ENCODE measurements at regions not wholly inside any gene's neighbourhood (a gene's known extent, or its start where the extent isn't known, plus 50 kb on each side); places are given as distances from the start of the nearest gene placed in this dataset.

DNA sequence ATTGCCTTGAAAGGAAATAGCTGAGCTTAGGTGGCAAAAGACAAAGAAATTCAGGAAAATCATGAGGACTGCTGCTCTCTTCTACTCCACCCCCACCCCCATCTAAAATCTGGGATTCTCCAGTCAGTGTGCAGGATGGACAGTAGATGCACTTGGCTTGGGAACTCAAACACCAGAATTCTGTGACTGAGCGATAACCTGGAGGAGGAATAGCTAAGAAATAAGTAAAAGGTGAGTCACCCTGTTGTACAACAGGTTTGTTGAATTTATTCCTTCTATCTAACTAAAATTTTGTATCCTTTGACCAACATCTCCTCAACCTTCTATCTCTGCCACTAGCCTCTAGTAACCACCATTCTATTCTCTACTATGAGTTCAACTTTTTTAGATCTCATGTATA lies 1029.9 kb upstream of the ACVR2A start:
- H3K4me3 ChIP-seq (ENCODE audit: low read length): no peak overlapping the region
- no peak for DNase-seq (ENCODE audit: low read depth)
- TF ChIP-seq, protein P1, sequence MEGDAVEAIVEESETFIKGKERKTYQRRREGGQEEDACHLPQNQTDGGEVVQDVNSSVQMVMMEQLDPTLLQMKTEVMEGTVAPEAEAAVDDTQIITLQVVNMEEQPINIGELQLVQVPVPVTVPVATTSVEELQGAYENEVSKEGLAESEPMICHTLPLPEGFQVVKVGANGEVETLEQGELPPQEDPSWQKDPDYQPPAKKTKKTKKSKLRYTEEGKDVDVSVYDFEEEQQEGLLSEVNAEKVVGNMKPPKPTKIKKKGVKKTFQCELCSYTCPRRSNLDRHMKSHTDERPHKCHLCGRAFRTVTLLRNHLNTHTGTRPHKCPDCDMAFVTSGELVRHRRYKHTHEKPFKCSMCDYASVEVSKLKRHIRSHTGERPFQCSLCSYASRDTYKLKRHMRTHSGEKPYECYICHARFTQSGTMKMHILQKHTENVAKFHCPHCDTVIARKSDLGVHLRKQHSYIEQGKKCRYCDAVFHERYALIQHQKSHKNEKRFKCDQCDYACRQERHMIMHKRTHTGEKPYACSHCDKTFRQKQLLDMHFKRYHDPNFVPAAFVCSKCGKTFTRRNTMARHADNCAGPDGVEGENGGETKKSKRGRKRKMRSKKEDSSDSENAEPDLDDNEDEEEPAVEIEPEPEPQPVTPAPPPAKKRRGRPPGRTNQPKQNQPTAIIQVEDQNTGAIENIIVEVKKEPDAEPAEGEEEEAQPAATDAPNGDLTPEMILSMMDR (conservative IDR thresholded peaks at IDR 0.05; ENCODE audit: low read length): no peak

DNA sequence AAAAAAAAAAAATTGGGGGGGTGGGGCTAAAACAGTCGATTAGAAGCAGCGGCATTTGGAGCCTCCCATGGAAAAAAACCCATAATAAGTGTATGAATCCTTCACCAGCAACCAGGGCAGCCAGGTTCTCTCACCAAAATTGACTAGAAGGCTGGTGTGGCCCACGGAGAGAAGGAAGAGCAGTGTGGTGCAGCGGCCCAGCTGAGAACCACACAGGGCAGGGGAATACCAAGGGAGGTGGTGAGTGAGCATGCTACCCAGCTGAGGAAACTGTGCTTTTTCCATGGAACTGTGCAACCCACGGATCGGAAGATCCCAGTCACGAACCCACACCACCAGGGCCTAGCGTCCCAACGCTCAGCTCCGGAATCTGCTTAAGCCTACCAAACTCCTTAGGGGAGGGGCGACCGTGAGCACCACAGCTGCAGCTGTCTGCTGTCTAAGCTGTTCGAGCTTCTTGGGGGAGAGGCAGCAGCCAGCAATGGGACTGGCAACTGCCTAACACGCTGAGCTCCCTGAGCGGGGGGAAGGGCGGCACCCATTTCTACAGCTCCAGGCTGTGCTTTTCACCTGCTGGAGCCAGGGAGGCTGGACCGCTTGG lies 1037.2 kb upstream of the ACVR2A start:
- H3K4me3 ChIP-seq (ENCODE audit: low read length): no peak overlapping the region
- DNase-seq (ENCODE audit: low read depth): no peak
- TF ChIP-seq, protein P1 (conservative IDR thresholded peaks at IDR 0.05; ENCODE audit: low read length): no peak

DNA sequence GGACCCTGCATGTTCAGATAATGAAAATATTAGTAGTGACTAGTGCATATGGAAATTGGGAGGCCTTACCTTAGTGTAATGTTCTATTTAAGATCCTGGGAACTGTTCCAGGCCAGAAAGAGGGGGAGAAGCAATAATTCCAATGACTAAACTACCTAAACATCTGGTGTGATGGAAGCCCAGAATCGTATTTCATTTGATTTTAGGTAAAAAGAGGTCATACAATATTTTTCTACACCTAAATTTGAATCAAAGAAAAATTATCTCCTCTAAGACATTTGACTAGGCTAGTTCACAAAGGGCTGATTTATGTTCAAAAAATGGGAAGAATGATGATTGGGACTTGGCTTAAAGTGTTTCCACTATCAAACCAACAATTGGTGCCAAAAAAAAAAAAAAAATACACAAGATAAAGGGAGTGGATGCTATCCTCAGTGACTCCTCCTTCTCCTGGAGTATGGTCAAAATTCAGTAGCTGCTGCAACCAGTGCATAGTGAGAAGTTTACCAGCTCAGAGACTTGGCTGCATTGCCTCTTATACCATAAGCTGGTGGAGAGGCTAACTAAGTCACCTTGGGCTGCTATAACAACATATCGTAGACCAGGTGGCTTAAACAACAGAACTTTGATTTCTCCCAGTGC lies 1038.3 kb upstream of the ACVR2A start:
- DNase-seq (ENCODE audit: low read depth): no peak
- TF ChIP-seq, protein P1 (conservative IDR thresholded peaks at IDR 0.05; ENCODE audit: low read length): no peak
- H3K4me3 ChIP-seq (ENCODE audit: low read length): no peak overlapping the region

DNA sequence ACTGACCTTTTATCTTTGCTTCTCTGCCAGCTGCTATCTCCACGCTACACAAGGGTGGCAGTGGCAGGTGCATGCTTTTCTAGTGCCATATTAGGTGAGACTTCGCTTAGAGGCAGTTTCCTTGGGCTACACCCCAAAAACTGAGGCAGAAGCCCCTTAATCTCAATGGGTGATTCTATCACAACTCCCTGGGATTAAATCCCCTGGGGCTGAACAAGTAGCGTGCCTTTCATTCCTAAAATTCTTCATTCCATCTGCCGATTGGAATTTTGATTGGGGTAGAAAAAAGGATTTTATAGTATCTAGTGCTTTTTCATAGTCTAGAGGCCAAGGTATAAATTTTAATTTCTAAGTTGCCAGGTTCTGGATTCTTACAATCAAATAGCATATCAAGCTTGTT lies 1040.5 kb upstream of the ACVR2A start:
- no peak for DNase-seq (ENCODE audit: low read depth)
- TF ChIP-seq, protein P1 (conservative IDR thresholded peaks at IDR 0.05; ENCODE audit: low read length): no peak
- H3K4me3 ChIP-seq (ENCODE audit: low read length): no peak overlapping the region

DNA sequence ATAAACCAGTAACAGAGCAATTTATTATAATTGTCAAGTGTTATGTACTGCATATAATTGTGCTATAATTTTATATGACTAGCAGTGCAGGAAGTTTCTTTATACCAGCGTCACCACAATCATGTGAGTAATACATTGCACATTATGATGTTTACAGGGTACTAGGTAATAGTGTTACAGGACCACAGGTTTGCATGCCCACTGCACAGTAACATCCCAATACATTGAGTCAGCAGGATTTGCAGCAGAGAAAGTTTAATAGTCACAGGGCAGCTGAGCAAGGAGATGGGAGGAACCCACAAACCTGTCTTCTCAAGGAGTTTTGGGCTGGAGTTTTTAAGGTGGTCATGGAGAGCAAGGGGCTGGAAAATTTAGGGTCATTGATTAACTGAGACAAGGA lies 1042.9 kb upstream of the ACVR2A start:
- TF ChIP-seq, protein P1 (conservative IDR thresholded peaks at IDR 0.05; ENCODE audit: low read length): no peak
- no peak for DNase-seq (ENCODE audit: low read depth)
- no peak overlapping the region for H3K4me3 ChIP-seq (ENCODE audit: low read length)

DNA sequence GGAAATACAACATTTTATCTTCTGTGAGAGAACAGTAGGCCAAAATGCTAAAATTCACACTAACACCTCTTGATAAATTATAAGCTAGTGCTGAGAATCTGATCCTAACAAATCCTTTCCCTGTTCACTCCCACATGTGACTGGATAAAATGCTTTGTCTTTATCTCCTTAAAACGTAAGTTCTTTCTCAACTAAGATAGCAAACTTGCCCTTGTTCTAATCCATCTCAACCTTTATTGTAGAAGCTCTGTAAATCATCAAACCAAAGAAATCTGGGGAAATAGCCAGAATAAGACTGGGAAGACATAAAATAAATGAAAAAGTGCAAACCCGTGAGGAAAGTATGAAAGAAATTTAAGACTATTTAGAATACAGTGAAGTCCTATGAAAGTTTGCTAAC lies 1058.4 kb upstream of the ACVR2A start:
- no peak for DNase-seq (ENCODE audit: low read depth)
- H3K4me3 ChIP-seq (ENCODE audit: low read length): no peak overlapping the region
- TF ChIP-seq, protein P1 (conservative IDR thresholded peaks at IDR 0.05; ENCODE audit: low read length): no peak

DNA sequence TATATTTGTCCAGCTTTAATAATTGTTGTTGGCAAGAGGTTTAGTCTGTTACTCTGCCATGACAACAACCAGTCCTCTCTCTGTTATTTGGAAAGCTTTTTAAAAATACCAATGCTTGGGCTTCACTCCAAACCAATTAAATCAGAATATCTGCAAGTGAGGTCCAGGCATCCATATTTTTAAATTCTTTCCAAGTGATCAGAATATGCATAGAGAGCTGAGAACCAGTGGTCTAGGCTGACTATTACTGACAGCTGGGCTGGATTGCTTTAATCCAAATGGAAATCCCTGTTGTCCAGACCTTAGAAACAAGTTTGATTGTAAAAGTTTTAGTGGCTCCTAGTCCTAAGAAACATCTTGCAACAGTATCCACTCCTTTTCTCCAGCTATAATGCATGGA lies 1059.7 kb upstream of the ACVR2A start:
- TF ChIP-seq, protein P1 (conservative IDR thresholded peaks at IDR 0.05; ENCODE audit: low read length): no peak
- H3K4me3 ChIP-seq (ENCODE audit: low read length): no peak overlapping the region
- no peak for DNase-seq (ENCODE audit: low read depth)
